ENCODE measurements at regions not wholly inside any gene's neighbourhood (a gene's known extent, or its start where the extent isn't known, plus 50 kb on each side); places are given as distances from the start of the nearest gene placed in this dataset.

GRCh38 chr14:22466491-22466890 is 122.5 kb downstream of the DAD1 start:
- no peak overlapping the region for H3K4me3 ChIP-seq (ENCODE audit: low read length)
- H3K9me3 ChIP-seq (ENCODE audit: low read length), result no peaks in the 10 kb centered on the region
- TF ChIP-seq EZH2 (IDR thresholded peaks at IDR 0.05; ENCODE audit: low read length, unreplicated experiment), result no peak
- no peak for TF ChIP-seq EZH2phosphoT487 (IDR thresholded peaks at IDR 0.05; ENCODE audit: borderline replicate concordance, low read length)
- TF ChIP-seq CTCF (conservative IDR thresholded peaks at IDR 0.05; ENCODE audit: low read depth, low read length), result no peak
- intact Hi-C loops (cut with micrococcal nuclease), result no loop called here
- no peaks in the 10 kb centered on the region for H3K79me2 ChIP-seq (ENCODE audit: low read length)
- peak; percentile 86 for DNase-seq
- no peaks in the 10 kb centered on the region for H4K20me1 ChIP-seq (ENCODE audit: low read length)
- BruUV-seq (replicated peaks), result no TSS peak
- peaks cover 27% of the 10 kb centered on the region for H3K4me1 ChIP-seq (ENCODE audit: insufficient read depth, low read length)
- no peak overlapping the region for H3K9ac ChIP-seq (ENCODE audit: low read length)
- H3F3A ChIP-seq (ENCODE audit: low read length, unreplicated experiment), result no peaks in the 10 kb centered on the region
- peak overlapping the region; percentile 47 for H3K4me2 ChIP-seq (ENCODE audit: low read length)
- H3K36me3 ChIP-seq (ENCODE audit: low read depth, low read length), result no peaks in the 10 kb centered on the region
- peak overlapping the region; percentile 31; the same call in 1 of the 2 replicates for H2AFZ ChIP-seq (ENCODE audit: low read length)
- peak overlapping the region; percentile 47 for H3K27ac ChIP-seq (ENCODE audit: low read length)
- no peaks in the 10 kb centered on the region for H3K9me2 ChIP-seq (replicated peaks; ENCODE audit: low read length)
- ChIA-PET CTCF (interaction anchor here (1.1 kb wide), 1 partner anchor 245 kb away, joined by 3 read pairs; no protein-coding TSS in a partner anchor), POLR2A (ENCODE audit: unreplicated experiment) (no interaction called here)
- ATAC-seq, result peak; percentile 98
- H3K27me3 ChIP-seq (ENCODE audit: low read length), result no peaks in the 10 kb centered on the region

GRCh38 chr14:22465201-22465840 is 123.7 kb downstream of the DAD1 start:
- DNase-seq, result peak; percentile 51
- H3K9me2 ChIP-seq (replicated peaks; ENCODE audit: low read length), result no peaks in the 10 kb centered on the region
- no peak overlapping the region for H2AFZ ChIP-seq (ENCODE audit: low read length)
- intact Hi-C loops (cut with micrococcal nuclease), result no loop called here
- no peaks in the 10 kb centered on the region for H3K79me2 ChIP-seq (ENCODE audit: low read length)
- H3K4me1 ChIP-seq (ENCODE audit: insufficient read depth, low read length), result peaks cover 27% of the 10 kb centered on the region
- H3K27ac ChIP-seq (ENCODE audit: low read length), result peak overlapping the region; percentile 47; the same call in 1 of the 2 replicates
- H3K4me3 ChIP-seq (ENCODE audit: low read length), result no peak overlapping the region
- H3F3A ChIP-seq (ENCODE audit: low read length, unreplicated experiment), result no peaks in the 10 kb centered on the region
- H3K27me3 ChIP-seq (ENCODE audit: low read length), result no peaks in the 10 kb centered on the region
- H3K4me2 ChIP-seq (ENCODE audit: low read length), result peak overlapping the region; percentile 47
- no peaks in the 10 kb centered on the region for H3K9me3 ChIP-seq (ENCODE audit: low read length)
- BruUV-seq (replicated peaks), result no TSS peak
- H3K9ac ChIP-seq (ENCODE audit: low read length), result no peak overlapping the region
- H4K20me1 ChIP-seq (ENCODE audit: low read length), result no peaks in the 10 kb centered on the region
- ChIA-PET CTCF (interaction anchor here (1.1 kb wide), 1 partner anchor 244 kb away, joined by 3 read pairs; no protein-coding TSS in a partner anchor), POLR2A (ENCODE audit: unreplicated experiment) (no interaction called here)
- peak; percentile 25; the same call in 1 of the 2 replicates for ATAC-seq
- TF ChIP-seq EZH2 (IDR thresholded peaks at IDR 0.05; ENCODE audit: low read length, unreplicated experiment), result no peak
- TF ChIP-seq EZH2phosphoT487 (IDR thresholded peaks at IDR 0.05; ENCODE audit: borderline replicate concordance, low read length), result no peak
- no peak for TF ChIP-seq CTCF (conservative IDR thresholded peaks at IDR 0.05; ENCODE audit: low read depth, low read length)
- no peaks in the 10 kb centered on the region for H3K36me3 ChIP-seq (ENCODE audit: low read depth, low read length)

- intact Hi-C loops (cut with micrococcal nuclease), result no loop called here
- H3K9me2 ChIP-seq (replicated peaks; ENCODE audit: low read length), result no peaks in the 10 kb centered on the region
- CTCF ChIA-PET, result no interaction called here
- DNase-seq, result no peak
- peaks cover 27% of the 10 kb centered on the region for H3K4me1 ChIP-seq (ENCODE audit: insufficient read depth, low read length)
- no peaks in the 10 kb centered on the region for H3K79me2 ChIP-seq (ENCODE audit: low read length)
- no peak overlapping the region for H2AFZ ChIP-seq (ENCODE audit: low read length)
- BruUV-seq (replicated peaks), result no TSS peak
- H3K4me3 ChIP-seq (ENCODE audit: low read length), result no peak overlapping the region
- no peaks in the 10 kb centered on the region for H3K9me3 ChIP-seq (ENCODE audit: low read length)
- no peaks in the 10 kb centered on the region for H3F3A ChIP-seq (ENCODE audit: low read length, unreplicated experiment)
- POLR2A ChIA-PET (ENCODE audit: unreplicated experiment), result no interaction called here
- H4K20me1 ChIP-seq (ENCODE audit: low read length), result no peaks in the 10 kb centered on the region
- no peak for ATAC-seq
- H3K9ac ChIP-seq (ENCODE audit: low read length), result no peak overlapping the region
- no peaks in the 10 kb centered on the region for H3K36me3 ChIP-seq (ENCODE audit: low read depth, low read length)
- H3K4me2 ChIP-seq (ENCODE audit: low read length), result no peak overlapping the region
- no peaks in the 10 kb centered on the region for H3K27me3 ChIP-seq (ENCODE audit: low read length)
- TF ChIP-seq EZH2phosphoT487 (IDR thresholded peaks at IDR 0.05; ENCODE audit: borderline replicate concordance, low read length) (no peak), EZH2 (IDR thresholded peaks at IDR 0.05; ENCODE audit: low read length, unreplicated experiment) (no peak), CTCF (conservative IDR thresholded peaks at IDR 0.05; ENCODE audit: low read depth, low read length) (no peak)
- no peak overlapping the region for H3K27ac ChIP-seq (ENCODE audit: low read length)
These were observed 124.4 kb downstream of the DAD1 start for GRCh38 chr14:22464422-22465142.
